ENCODE measurements at regions not wholly inside any gene's neighbourhood (a gene's known extent, or its start where the extent isn't known, plus 50 kb on each side); places are given as distances from the start of the nearest gene placed in this dataset.

DNA sequence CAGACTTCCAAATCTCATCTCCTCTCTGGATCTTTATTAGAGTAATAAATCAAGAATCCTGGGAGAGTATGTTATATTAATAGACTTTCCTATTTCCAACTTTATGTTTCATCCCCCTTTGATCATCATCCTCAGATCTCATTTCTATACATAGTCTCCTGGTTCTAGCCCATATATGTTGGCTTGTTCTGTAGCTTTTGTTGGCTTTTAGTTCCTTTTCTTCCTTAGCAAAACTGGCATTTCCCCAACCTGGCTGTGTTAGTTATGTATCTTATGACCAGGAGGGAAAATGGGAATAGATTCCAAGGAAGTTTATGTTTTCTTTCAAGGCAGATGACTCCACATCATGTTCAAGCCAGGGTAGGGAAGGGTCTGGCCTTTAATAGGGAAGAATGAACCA is 2464.5 kb downstream of the PCDH9 start:
- no peak overlapping the region for H3K27ac ChIP-seq (ENCODE audit: low read depth in 1 of 2, low read length in 2 of 2)
- H3K27me3 ChIP-seq (ENCODE audit: control insufficient read depth in 4 of 4, insufficient read depth in 4 of 4, low read length in 3 of 4), result no peaks in the 10 kb centered on the region
- H3K4me3 ChIP-seq (ENCODE audit: low read depth in 1 of 3, low read length in 3 of 3), result no peak overlapping the region
- no peak overlapping the region for H3K9ac ChIP-seq (ENCODE audit: low read depth in 1 of 2, low read length in 2 of 2)
- DNase-seq (ENCODE audit: low spot score), result no peak
- no peak for TF ChIP-seq HNF4A (conservative IDR thresholded peaks at IDR 0.05)
- no peak for TF ChIP-seq NR2F2 (IDR thresholded peaks at IDR 0.05)
- TF ChIP-seq JUND (IDR thresholded peaks at IDR 0.05), result no peak
- TF ChIP-seq SP1 (IDR thresholded peaks at IDR 0.05), result no peak
- no peak for TF ChIP-seq CTCF (IDR thresholded peaks at IDR 0.05; ENCODE audit: low read depth, low read length, missing input control)
- TF ChIP-seq, protein P1, sequence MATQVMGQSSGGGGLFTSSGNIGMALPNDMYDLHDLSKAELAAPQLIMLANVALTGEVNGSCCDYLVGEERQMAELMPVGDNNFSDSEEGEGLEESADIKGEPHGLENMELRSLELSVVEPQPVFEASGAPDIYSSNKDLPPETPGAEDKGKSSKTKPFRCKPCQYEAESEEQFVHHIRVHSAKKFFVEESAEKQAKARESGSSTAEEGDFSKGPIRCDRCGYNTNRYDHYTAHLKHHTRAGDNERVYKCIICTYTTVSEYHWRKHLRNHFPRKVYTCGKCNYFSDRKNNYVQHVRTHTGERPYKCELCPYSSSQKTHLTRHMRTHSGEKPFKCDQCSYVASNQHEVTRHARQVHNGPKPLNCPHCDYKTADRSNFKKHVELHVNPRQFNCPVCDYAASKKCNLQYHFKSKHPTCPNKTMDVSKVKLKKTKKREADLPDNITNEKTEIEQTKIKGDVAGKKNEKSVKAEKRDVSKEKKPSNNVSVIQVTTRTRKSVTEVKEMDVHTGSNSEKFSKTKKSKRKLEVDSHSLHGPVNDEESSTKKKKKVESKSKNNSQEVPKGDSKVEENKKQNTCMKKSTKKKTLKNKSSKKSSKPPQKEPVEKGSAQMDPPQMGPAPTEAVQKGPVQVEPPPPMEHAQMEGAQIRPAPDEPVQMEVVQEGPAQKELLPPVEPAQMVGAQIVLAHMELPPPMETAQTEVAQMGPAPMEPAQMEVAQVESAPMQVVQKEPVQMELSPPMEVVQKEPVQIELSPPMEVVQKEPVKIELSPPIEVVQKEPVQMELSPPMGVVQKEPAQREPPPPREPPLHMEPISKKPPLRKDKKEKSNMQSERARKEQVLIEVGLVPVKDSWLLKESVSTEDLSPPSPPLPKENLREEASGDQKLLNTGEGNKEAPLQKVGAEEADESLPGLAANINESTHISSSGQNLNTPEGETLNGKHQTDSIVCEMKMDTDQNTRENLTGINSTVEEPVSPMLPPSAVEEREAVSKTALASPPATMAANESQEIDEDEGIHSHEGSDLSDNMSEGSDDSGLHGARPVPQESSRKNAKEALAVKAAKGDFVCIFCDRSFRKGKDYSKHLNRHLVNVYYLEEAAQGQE (IDR thresholded peaks at IDR 0.05), result no peak
- TF ChIP-seq, protein P2, sequence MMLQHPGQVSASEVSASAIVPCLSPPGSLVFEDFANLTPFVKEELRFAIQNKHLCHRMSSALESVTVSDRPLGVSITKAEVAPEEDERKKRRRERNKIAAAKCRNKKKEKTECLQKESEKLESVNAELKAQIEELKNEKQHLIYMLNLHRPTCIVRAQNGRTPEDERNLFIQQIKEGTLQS (IDR thresholded peaks at IDR 0.05), result no peak
- no peaks in the 10 kb centered on the region for H3K36me3 ChIP-seq (ENCODE audit: control insufficient read depth in 4 of 4, insufficient read depth in 3 of 4, low read depth in 1 of 4, low read length in 3 of 4)
- no peaks in the 10 kb centered on the region for H3K4me1 ChIP-seq (ENCODE audit: control insufficient read depth in 4 of 4, insufficient read depth in 4 of 4, low read length in 3 of 4)
- H3K9me3 ChIP-seq (ENCODE audit: control insufficient read depth in 4 of 4, low read length in 3 of 4), result peaks cover 0 to 3% (median 0%) of the 10 kb centered on the region in 4 donors

GRCh38 chr13:64758521-64759244 is 2471.5 kb downstream of the PCDH9 start:
- TF ChIP-seq, protein P2 (IDR thresholded peaks at IDR 0.05), result no peak
- no peak for TF ChIP-seq FOXA1 (IDR thresholded peaks at IDR 0.05)
- TF ChIP-seq FOXA2 (IDR thresholded peaks at IDR 0.05), result no peak
- TF ChIP-seq YY1 (IDR thresholded peaks at IDR 0.05), result no peak
- TF ChIP-seq, protein P3, sequence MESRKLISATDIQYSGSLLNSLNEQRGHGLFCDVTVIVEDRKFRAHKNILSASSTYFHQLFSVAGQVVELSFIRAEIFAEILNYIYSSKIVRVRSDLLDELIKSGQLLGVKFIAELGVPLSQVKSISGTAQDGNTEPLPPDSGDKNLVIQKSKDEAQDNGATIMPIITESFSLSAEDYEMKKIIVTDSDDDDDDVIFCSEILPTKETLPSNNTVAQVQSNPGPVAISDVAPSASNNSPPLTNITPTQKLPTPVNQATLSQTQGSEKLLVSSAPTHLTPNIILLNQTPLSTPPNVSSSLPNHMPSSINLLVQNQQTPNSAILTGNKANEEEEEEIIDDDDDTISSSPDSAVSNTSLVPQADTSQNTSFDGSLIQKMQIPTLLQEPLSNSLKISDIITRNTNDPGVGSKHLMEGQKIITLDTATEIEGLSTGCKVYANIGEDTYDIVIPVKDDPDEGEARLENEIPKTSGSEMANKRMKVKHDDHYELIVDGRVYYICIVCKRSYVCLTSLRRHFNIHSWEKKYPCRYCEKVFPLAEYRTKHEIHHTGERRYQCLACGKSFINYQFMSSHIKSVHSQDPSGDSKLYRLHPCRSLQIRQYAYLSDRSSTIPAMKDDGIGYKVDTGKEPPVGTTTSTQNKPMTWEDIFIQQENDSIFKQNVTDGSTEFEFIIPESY (IDR thresholded peaks at IDR 0.05), result no peak
- Histone ChIP-seq H3K9me3 (ENCODE audit: control insufficient read depth in 4 of 4, low read length in 3 of 4) (peaks cover 0 to 3% (median 0%) of the 10 kb centered on the region in 4 donors), H3K36me3 (ENCODE audit: control insufficient read depth in 4 of 4, insufficient read depth in 3 of 4, low read depth in 1 of 4, low read length in 3 of 4) (no peaks in the 10 kb centered on the region), H3K4me3 (ENCODE audit: low read depth in 1 of 3, low read length in 3 of 3) (no peak overlapping the region), H3K4me1 (ENCODE audit: control insufficient read depth in 4 of 4, insufficient read depth in 4 of 4, low read length in 3 of 4) (no peaks in the 10 kb centered on the region), H3K9ac (ENCODE audit: low read depth in 1 of 2, low read length in 2 of 2) (no peak overlapping the region), H3K27me3 (ENCODE audit: control insufficient read depth in 4 of 4, insufficient read depth in 4 of 4, low read length in 3 of 4) (no peaks in the 10 kb centered on the region), H3K27ac (ENCODE audit: low read depth in 1 of 2, low read length in 2 of 2) (no peak overlapping the region)
- 42% methylated on average over 1 of the region's 1 CpG for WGBS
- no peak for DNase-seq (ENCODE audit: low spot score)

Data from liver (tissue), 8 donors.